IMR-90 (cell line): ENCODE measurements at regions not wholly inside any gene's neighbourhood (a gene's known extent, or its start where the extent isn't known, plus 50 kb on each side); places are given as distances from the start of the nearest gene placed in this dataset.

Source experiments
- BHLHE40 ChIP-seq: fragments of 150-350 bp; IDR thresholded peaks from 2 replicates; pipeline ENCODE4 v1.6.1; 2016; ENCODE audit warnings: mild to moderate bottlenecking, low read depth, low read length
- CEBPB ChIP-seq: IDR thresholded peaks from 2 replicates; pipeline ENCODE4 v1.6.1; 2012; ENCODE audit warnings: low read depth, low read length, improper control_type of control experiment
- FOS ChIP-seq: fragments of 150-350 bp; IDR thresholded peaks from 2 replicates; pipeline ENCODE4 v1.6.1; 2016; ENCODE audit warnings: low read depth, low read length
- MAZ ChIP-seq: IDR thresholded peaks from 2 replicates; pipeline ENCODE4 v1.6.1; 2012; ENCODE audit warnings: low read depth, mild to moderate bottlenecking, low read length, improper control_type of control experiment, moderate library complexity, borderline replicate concordance
- NFE2L2 ChIP-seq: fragments of 150-350 bp; IDR thresholded peaks from 2 replicates; pipeline ENCODE4 v1.6.1; 2016; ENCODE audit warnings: low read depth, mild to moderate bottlenecking, low read length
- POLR2A ChIP-seq: IDR thresholded peaks from 2 replicates; pipeline ENCODE4 v1.6.1; 2012; ENCODE audit warnings: mild to moderate bottlenecking, low read depth, low read length
- RAD21 ChIP-seq: IDR thresholded peaks from 2 replicates; pipeline ENCODE4 v1.6.1; 2012; ENCODE audit warnings: low read length, improper control_type of control experiment
- RFX5 ChIP-seq: IDR thresholded peaks from 2 replicates; pipeline ENCODE4 v1.8.0; 2012; ENCODE audit warnings: low read depth, mild to moderate bottlenecking, low read length, moderate library complexity
- TF ChIP-seq, protein P1 (sequence below): conservative IDR thresholded peaks from 2 replicates; pipeline ENCODE4 v1.5.1; 2012; ENCODE audit warnings: mild to moderate bottlenecking, low read depth, low read length, improper control_type of control experiment
- TF ChIP-seq, protein P2 (sequence below): fragments of 150-350 bp; IDR thresholded peaks from 2 replicates; pipeline ENCODE4 v1.6.1; 2017; ENCODE audit warnings: mild to moderate bottlenecking, antibody characterized with exemption, low read length, low read depth
- TF ChIP-seq, protein P3 (sequence below): fragments of 150-350 bp; IDR thresholded peaks from 2 replicates; pipeline ENCODE4 v1.6.1; 2016; ENCODE audit warnings: low read depth, mild to moderate bottlenecking, low read length, moderate library complexity, borderline replicate concordance

DNA sequence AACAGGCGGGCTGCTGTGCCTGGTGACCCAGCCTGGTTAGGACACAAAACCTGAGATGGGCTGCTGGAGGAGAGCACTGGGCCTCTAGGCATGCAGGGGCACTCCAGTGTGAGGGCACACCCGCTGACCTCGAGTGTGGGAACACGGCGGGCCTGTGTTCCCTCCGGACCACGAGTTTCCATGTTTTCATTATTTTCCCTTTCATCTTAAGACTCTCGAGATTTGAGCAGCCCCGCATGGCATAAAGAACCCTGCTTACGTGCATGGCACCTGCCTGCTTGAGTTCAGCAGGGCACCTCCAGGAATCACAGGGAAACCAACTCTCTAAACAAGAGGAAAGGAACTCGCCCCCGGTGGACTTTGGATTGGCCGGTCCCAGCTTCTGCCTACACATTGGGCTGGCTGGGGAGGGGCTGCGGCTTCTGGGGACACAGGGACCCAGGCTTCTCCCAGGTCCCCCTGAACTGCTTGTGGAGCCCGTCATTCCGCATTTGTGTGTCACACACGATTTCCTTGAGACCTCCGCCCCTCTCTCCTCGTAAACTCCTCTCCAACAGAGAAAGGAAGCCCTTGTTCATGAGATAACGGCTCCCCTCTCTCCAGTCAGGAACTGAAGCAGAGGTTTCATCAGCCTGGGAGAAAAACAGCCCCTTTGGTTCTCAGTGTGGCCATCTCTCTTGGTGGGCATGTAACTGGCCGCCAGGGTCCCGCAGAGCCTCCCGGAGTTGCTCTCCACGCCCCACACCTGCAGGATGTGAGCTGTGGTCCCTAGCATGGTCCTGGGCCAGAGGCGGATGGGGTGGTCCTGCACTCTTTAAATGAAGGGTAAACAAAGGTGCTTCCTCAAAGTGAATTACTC lies 181.8 kb downstream of the TTLL2 start:
- TF ChIP-seq, protein P1, sequence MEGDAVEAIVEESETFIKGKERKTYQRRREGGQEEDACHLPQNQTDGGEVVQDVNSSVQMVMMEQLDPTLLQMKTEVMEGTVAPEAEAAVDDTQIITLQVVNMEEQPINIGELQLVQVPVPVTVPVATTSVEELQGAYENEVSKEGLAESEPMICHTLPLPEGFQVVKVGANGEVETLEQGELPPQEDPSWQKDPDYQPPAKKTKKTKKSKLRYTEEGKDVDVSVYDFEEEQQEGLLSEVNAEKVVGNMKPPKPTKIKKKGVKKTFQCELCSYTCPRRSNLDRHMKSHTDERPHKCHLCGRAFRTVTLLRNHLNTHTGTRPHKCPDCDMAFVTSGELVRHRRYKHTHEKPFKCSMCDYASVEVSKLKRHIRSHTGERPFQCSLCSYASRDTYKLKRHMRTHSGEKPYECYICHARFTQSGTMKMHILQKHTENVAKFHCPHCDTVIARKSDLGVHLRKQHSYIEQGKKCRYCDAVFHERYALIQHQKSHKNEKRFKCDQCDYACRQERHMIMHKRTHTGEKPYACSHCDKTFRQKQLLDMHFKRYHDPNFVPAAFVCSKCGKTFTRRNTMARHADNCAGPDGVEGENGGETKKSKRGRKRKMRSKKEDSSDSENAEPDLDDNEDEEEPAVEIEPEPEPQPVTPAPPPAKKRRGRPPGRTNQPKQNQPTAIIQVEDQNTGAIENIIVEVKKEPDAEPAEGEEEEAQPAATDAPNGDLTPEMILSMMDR, result no peak
- TF ChIP-seq BHLHE40, result no peak
- no peak for TF ChIP-seq POLR2A
- no peak for TF ChIP-seq RAD21
- TF ChIP-seq MAZ, result no peak
- no peak for TF ChIP-seq NFE2L2
- TF ChIP-seq CEBPB, result no peak
- TF ChIP-seq, protein P2, sequence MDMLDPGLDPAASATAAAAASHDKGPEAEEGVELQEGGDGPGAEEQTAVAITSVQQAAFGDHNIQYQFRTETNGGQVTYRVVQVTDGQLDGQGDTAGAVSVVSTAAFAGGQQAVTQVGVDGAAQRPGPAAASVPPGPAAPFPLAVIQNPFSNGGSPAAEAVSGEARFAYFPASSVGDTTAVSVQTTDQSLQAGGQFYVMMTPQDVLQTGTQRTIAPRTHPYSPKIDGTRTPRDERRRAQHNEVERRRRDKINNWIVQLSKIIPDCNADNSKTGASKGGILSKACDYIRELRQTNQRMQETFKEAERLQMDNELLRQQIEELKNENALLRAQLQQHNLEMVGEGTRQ, result no peak
- TF ChIP-seq, protein P3, sequence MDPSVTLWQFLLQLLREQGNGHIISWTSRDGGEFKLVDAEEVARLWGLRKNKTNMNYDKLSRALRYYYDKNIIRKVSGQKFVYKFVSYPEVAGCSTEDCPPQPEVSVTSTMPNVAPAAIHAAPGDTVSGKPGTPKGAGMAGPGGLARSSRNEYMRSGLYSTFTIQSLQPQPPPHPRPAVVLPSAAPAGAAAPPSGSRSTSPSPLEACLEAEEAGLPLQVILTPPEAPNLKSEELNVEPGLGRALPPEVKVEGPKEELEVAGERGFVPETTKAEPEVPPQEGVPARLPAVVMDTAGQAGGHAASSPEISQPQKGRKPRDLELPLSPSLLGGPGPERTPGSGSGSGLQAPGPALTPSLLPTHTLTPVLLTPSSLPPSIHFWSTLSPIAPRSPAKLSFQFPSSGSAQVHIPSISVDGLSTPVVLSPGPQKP, result no peak
- TF ChIP-seq FOS, result no peak
- no peak for TF ChIP-seq RFX5
